GM18873 (cell line): ENCODE measurements at regions not wholly inside any gene's neighbourhood (a gene's known extent, or its start where the extent isn't known, plus 50 kb on each side); places are given as distances from the start of the nearest gene placed in this dataset.

Source experiments
- ATAC-seq: cut with Tn5 transposase; IDR thresholded peaks from one replicate; pipeline ENCODE4 v1.9.1; 2021; ENCODE audit warnings: mild to moderate bottlenecking, moderate library complexity, moderate number of reproducible peaks; ENCODE audit not compliant: unreplicated experiment, low FRiP score

DNA sequence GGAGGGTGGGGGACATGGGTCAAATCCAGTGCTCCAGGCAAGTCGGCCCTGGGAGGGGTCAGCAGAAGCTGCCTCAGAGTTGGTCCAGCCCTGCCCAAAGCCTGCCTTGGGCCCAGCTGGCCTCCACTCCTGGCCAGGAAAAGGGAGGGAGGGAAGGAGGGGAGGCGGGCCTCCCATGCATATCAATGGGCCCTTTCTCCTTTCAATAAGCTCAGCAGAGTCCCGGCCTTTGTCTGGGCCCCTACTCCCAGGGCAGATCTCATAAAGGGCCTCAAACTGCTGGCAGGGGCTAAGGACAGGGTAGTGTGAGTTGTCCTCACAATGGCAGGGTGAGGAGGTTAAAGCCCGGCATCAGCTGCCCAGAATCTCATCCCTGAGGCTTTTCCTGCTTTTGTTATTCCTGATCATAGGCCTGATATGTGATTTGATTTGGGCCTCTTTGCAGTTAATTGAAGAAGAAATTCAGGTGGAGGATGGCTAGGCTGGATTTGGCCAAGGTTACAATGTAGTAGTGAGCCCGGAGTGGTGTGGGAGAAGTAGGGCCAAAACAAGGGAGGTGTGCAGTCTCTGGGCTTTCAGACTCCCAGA is 121.1 kb upstream of the ATP6AP2 start:
- no peak for ATAC-seq

DNA sequence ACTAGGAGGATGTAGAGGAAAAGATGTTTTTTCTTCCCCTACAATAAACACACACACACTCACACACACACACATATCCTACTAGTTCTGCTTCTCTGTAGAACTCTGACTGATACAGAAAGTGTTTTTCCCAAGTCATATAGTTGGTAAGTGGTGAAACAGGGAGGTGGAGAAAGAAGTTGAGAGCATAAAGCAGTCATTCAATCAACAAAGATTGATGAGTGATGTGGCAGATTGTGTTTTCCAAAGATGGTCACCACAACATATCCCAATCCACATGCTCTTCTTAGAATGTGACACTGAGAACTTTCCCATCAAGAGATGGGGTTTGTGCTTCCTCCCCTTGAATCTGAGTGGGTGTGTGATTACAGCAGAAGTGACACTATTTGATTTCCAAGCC is 123.4 kb upstream of the ATP6AP2 start:
- no peak for ATAC-seq

- ATAC-seq: no peak
Observed at GRCh38 chrX:40452031-40452430, 128.7 kb upstream of the ATP6AP2 start.

DNA sequence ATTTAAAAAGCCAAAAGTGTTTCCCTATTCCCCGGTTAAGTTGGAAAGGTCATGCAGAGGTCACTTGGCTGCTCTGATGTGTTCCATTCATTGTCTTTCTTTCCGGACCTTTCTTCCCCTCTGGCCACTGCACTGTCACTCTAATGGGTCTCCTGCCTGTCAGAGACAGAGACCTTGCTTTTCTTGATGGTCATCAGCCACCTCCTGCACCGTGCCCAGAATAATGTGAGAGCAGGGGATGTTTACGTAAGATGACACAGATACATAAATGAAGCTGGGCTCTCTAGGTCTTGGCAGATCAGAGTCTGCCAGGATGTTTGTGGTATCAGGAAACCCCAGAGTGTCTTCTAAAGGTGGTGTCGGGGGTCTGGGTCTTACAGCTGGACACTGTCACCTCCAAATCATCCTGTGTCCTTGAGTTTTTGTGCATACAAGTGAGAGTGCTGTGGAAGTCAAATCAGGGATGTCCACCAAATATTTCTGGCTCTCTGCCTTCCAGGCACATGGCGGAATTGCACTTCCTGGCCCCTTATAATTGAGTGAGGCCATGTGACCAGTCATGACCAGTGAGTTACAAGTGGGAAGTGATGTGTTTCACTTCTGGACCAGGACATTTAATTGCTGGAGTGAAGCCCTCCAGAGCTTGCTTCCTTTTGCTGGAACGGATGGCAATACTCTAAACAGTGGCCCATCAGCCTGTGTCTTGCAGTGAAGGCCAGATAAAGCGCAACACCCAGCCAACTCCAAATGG is 130.6 kb upstream of the ATP6AP2 start:
- ATAC-seq: no peak

GRCh38 chrX:40449396-40449795 is 131.4 kb upstream of the ATP6AP2 start:
- no peak for ATAC-seq

DNA sequence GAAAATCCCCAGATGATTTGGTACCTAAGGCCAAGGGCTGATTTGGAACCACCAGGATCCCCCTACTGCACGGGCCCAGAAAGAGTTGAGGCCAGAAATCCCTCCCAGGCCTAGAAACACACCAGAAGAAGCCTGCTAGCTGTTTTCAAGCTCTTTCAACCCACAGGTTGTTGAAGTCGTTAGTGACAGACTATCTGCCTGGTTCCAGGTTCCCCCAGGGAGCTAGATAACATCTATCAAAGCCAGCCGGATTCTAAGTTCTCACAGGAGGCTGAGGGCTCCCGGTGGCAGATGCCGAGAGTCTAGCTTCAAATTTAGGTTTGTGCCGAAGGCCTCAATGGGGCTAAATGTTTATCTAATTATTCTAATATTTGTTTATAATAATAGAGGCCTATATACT is 132.0 kb upstream of the ATP6AP2 start:
- no peak for ATAC-seq

DNA sequence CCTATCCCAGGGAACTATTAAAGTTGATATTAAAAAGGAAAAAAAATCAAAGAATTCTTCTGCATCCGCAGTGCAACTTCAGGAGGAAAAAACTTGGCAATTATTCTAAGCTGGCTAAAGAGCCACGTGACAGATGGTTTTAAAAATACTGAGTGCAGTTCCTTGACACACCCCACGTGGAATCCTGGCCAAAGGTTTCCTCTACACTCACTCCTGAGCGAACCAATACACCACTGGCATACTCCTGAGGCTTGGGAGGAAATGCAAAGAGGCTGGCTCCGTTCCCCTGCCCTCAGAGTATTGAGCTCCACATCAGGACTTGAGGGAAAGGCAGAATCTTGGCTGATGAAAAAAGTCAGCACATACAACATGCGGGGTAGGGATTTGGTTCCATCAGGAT is 133.8 kb upstream of the ATP6AP2 start:
- no peak for ATAC-seq

GRCh38 chrX:40445691-40446090 is 135.1 kb upstream of the ATP6AP2 start:
- no peak for ATAC-seq

- ATAC-seq: no peak
Observed at GRCh38 chrX:40444798-40445496, 135.8 kb upstream of the ATP6AP2 start.

DNA sequence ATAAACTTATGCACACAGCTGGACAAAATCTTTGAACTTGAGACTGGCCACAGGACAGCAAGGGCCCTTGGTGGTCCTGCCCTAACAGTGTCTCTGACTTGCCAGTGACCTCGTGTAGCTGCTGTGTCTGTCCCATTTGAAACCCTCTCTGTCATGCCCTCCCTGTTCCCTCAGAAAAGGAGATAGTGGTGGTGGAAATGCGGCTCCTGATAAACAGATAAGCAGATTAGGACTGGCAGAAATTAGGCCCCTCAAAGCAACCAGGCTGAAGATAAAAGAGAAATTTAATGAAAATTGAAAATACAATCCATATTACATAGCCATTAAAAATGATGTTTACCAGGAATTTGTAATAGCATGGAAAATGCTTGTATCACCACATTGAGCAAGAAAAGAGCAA is 136.6 kb upstream of the ATP6AP2 start:
- no peak for ATAC-seq

DNA sequence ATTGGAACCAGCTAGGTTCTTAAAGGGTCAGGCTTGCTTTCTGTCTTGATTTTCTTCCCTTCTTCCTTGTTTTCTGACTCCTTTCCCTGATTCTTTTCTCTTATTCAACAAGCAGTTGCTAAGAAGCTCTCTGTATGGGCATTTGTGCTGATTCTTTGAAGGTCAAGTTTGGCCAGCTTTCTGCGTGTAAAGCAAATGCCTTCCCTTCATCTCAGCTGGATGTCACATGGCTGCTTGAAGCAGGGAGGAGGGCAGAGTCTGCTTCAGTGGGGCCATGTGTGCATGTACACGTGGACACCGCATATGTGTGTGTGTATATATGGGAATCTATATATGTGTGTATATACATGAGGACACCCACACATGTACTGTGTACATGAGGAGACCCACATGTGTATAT is 139.9 kb upstream of the ATP6AP2 start:
- no peak for ATAC-seq

- no peak for ATAC-seq
Observed at GRCh38 chrX:40439625-40440532, 140.9 kb upstream of the ATP6AP2 start.

GRCh38 chrX:40437348-40437747 is 143.4 kb upstream of the ATP6AP2 start:
- ATAC-seq: no peak

DNA sequence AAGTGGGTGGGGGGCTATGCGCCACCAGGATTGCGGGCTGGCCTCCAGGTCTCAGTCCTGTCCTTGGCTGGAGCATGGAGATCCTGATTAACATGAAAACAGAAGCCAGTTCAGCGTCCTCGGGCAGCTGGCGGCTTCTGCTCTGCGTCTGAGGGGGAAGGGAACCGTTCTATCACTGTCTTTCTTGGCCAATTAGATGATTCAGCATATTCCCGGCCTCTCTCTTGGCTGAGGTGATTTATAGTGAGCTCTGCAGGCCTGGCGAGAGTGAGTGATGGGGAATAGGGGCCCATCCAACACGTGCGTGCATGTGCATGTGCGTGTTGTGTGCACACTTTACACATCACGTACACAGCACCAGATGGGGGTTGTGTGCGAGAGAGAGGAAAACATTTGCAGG is 145.8 kb upstream of the ATP6AP2 start:
- no peak for ATAC-seq

DNA sequence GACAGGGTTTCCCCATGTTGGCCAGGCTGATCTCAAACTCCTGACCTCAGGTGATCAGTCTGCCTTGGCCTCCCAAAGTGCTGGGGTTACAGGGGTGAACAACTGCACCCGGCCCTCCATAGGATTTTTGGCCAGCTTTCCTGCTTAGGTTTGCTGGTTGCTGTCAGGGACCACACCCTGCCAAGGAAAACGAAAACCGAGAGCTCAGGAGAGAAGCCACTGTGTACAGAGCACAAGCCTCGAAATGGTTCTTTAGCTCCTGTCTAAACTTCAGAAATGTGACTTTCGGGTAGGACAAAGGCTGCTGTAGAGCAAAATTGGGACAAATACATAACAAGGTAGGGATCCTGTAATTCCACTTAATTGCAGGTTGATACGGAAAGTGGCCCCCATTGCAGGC is 146.3 kb upstream of the ATP6AP2 start:
- no peak for ATAC-seq

DNA sequence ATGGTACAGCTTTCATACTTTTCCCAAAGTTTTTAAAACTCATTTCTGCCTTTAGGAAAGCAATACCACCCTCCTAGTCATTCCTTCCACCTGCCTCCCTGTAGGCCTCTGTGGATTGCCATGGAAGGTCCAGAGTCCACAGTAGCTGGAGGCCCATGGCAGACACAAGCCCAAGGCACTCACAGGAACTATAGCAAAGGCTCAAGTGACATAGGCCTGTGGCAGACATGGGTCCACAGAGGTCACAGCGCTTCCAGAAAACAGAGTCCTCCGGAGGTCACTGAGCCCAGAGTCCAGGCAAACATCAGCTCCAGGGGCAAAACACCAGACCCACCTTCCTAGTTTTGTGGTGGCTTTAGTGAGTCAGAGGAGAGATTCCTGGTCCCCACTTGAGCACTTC is 147.6 kb upstream of the ATP6AP2 start:
- ATAC-seq: no peak

DNA sequence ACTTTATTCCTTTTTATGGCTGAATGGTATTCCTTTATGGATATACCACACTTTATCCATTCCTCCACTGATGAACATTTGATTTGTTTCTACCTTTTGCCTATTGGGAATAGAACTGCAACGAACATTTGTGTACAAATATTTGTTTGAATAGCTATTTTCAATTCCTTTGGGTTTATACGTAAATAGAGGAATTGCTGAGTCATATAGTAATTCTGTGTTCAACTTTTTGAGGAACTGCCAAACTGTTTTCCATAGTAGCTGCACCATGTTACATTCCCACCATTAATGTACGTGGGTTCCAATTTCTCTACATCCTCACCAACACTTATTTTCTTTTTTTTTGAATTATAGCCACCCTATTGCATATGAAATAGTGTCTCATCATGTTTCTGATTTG is 156.5 kb upstream of the ATP6AP2 start:
- ATAC-seq: no peak

GRCh38 chrX:40423299-40423698 is 157.5 kb upstream of the ATP6AP2 start:
- ATAC-seq: no peak

DNA sequence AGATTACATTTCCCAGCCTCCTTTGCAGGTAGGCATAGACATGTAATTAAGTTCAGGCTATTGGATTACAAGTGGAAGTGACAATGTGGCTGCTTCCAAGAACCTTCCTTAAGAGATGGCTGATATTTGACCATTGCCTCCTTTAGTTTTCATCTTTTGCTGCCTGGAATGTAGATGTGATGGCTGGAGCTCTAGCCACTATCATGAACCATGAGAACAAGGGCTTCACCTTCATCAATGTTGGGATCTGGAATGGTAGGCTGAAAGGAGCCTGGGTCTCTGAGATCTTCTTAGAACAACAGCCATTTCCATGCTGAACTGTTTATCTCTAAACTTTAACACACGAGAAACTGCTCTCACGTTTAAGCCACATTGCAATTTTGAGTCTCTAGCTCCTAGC is 158.7 kb upstream of the ATP6AP2 start:
- no peak for ATAC-seq

DNA sequence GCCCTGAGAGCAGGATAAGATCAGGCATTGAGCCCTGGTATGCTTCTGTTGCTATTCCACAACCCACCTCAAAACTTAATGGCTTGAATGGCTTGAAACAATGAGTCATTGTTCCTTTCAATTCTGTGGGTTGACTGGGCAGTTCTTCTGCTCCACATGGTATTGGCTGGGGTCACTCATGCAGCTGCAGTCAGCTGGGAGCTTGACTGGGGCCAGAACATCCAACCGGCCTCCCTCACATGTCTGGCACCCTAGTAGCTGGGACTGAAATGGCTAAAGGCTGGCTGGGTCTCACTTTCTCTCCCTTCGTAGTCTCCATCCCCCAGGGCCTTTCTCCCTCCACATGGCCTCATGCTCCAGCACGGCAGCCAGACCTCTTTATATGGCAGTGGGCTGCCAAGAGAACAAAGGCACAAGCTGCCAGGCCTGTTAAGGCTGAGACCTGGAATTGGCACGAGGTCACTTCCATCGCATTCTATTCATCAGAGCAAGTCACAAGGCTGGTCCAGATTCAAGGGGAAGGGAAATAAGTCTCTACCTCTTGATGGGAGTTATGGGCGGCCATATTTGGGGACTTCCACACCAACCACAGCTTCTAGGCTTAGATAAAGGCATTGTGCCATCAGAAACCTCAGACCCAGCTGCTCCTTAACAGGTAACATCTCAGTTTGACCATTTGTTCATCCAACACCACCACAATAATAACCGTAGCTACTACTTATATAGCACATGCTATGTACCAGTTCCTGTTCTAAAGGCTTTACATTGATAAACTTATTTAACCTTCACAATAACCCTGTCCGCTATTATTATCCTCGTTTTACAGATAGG is 159.7 kb upstream of the ATP6AP2 start:
- no peak for ATAC-seq
